HL-60 (cell line): ENCODE measurements at regions not wholly inside any gene's neighbourhood (a gene's known extent, or its start where the extent isn't known, plus 50 kb on each side); places are given as distances from the start of the nearest gene placed in this dataset.

Experiments used
- CTCF ChIP-seq: IDR thresholded peaks from one replicate; pipeline ENCODE4 v1.5.1; 2011; ENCODE audit warnings: low read length, control low read depth, inconsistent platforms; ENCODE audit not compliant: insufficient read depth
- GABPA ChIP-seq: IDR thresholded peaks from 2 replicates; pipeline ENCODE4 v1.6.1; 2012; ENCODE audit warnings: low read depth
- POLR2AphosphoS5 ChIP-seq: IDR thresholded peaks from 2 replicates; pipeline ENCODE4 v1.6.1; 2012; ENCODE audit warnings: low read depth
- REST ChIP-seq: IDR thresholded peaks from 2 replicates; pipeline ENCODE4 v1.6.1; 2012; ENCODE audit warnings: low read depth; ENCODE audit not compliant: insufficient replicate concordance

GRCh38 chr12:77325511-77326236 is 260.3 kb upstream of the E2F7 start:
- TF ChIP-seq CTCF, result no peak
- no peak for TF ChIP-seq POLR2AphosphoS5
- no peak for TF ChIP-seq GABPA
- TF ChIP-seq REST, result no peak
